ENCODE measurements at regions not wholly inside any gene's neighbourhood (a gene's known extent, or its start where the extent isn't known, plus 50 kb on each side); places are given as distances from the start of the nearest gene placed in this dataset.
"Not testable (repeated sequence)": the region's sequence is repeated elsewhere in the genome, so short reads cannot be mapped to it uniquely, and the experiment has no call there.

DNA sequence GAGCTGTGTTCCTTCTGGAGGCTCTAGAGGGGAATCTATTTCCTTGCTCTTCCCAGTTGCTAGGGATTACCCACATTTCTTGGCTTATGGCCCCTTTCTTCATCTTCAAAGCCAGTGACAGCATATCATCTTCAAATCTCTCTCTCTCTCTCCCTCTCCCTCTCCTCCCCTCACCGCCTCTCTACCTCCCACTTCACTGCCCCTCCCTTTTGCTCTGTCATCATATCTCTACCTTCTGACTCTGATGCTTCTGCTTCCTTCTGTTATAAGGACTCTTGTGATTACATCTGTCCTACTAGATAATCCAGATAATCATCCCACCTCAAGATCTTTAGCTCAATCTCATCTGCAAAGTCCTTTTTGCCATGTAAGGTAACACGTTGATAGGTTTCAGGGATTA, 93.1 kb upstream of the TEX13D start:
- DNase-seq, result no peak

GRCh38 chrX:124239911-124240310, 92.5 kb upstream of the TEX13D start:
- DNase-seq, result no peak

DNA sequence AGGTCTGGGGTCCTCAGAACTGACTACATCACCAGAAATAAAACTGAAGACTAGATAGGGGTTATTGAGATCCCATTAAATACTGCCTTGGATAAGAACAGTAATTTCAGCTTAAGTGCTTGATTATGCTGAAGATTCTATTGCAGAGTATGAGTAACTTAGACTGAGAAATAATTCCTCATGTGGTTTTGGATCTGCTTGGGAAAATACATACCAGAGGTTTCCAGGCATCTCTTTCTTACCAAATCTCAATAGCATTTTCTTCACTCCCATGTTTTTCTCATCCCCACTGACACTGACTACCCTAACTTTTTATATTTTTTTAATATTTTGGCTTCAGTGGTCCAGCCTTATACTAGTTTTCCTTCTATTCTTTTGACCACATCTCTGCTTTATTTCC, 92.0 kb upstream of the TEX13D start:
- no peak for DNase-seq

GRCh38 chrX:124242131-124242530, 90.3 kb upstream of the TEX13D start:
- DNase-seq, result no peak

- DNase-seq, result no peak
Observed at GRCh38 chrX:124249345-124249744, 83.1 kb upstream of the TEX13D start.

DNA sequence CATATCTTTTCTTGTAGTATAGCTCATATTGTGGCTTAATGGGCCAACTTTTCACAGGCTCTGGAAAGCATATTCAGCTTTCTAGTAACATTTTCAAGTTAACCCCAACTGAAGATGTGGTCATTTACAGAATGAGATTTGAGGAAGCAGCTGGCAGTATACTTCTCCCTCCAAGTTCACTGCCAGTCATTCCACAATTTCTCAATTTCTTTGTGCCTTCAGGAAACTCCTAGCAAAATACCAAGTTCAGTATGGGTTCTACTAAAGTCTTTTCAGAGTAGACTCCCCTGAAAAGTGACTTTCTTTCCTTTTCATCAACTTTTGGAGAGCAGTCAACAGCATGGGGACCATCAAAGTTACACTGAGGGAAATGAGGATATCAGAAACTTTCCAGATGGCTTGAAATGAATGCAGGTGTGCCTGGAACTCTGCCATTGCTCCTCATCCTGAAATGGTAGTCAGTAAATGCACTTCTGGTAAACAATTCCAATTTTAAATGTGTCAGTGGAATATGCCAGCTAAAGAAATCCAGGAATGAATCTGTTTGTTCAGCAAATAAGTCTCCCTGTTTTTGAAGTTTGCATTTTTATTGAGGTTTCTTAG, 81.5 kb upstream of the TEX13D start:
- DNase-seq, result no peak

- no peak for DNase-seq
Observed at GRCh38 chrX:124254611-124255010, 77.8 kb upstream of the TEX13D start.

GRCh38 chrX:124256216-124256615, 76.2 kb upstream of the TEX13D start:
- DNase-seq, result no peak

DNA sequence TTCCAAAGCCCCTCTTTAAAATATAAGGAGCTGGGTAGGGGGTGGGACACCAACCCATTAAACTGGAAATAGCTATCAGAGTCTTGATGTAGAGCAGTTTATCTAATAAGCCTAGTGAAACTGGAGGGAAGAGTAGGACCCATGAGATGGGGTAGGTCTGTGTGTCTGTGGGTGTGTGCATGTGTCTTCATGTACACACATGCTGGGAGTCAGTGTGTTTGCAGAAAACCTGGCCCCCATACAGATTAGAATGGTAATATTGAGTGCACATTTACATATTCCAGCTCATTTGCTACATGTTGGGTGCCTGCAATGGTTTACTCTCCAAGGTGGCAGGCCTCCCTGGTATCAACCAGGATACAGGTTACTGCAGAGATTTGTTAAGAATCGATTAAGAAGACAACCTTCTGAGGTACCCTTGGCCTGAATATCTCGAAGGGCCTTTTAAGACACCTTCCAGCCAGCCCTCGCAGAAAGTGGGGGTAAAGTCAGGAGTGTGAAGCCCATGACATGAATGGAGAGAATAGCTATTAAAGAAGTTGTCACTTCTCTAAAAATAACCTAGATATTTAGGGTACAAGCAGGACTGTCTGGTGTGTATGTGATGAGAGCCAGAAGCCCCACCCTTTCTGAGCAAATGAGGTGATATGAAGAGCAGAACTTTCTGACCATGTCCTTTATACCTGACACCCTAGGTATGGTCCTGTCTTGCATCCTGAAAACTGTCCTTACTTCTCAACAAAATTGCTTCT, 75.7 kb upstream of the TEX13D start:
- DNase-seq, result no peak

DNA sequence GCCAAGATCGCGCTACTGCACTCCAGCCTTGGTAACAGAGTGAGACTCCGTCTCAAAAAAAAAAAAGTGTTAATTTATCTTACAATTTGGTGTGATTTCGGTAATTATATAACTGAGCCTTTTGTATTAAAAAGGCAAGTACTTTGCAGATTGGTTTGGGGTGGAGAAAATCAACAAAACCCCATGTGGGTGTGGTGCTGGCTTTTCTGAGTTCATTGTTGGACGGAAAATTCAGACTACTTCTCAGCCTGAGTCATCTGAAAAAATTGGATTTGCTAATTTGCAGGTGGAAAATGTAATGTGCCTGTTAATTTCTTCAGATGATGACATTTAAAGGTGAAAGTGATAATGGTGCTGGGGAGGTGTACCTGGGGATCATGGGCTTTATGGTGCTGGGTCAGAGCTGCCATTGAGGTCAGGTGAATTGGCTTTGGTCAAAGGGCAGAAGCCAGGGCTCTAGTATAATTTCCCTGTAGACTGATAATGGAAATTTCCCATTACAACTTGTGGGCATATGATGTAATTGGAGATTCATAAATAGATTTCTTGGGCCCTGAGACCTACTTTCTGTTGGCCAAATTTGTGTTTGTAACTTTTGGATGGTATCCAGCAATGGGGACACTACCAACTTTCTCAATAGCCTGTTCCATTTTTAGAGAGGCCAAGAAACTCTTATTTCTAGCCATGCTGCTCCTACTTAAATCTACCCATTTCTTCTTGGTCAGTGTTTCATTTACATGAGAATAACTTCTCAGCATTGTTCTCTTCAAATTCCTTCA, 74.3 kb upstream of the TEX13D start:
- no peak for DNase-seq

DNA sequence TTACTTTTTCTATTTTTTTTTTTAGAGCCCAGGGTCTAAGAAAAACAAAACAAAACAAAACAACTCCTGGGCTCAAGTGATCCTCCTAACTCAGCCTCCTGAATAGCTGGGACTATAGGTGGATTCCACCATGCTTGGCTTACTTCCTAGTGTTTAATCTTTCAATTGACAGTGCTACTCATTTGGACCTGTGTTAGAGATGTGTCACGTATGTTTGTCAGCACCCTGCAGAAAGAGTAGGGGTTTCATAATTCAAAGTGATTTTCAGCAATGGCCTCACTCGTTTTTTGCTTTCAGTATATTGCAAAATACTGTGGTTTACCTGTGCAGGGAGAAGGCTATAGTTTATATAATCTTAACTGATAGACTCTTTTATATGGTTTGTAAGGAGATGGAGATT, 71.6 kb upstream of the TEX13D start:
- DNase-seq, result no peak

DNA sequence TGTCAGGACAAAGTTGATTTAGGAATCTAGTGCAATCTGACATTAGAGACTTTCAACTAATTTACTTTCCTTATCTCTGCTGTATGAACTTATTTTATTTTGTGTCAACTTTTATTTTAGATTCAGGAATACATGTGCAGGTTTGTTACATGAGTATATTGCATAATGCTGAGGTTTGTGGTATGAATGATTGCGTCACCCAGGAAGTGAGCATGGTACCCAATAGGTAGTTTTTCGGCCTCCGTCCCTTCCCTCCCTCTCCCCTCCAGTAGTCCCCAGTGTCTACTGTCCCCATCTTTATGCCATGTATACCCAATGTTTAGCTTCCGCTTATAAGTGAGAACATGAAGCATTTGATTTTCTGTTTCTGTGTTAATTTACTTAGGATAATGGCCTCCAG, 68.7 kb upstream of the TEX13D start:
- no peak for DNase-seq

DNA sequence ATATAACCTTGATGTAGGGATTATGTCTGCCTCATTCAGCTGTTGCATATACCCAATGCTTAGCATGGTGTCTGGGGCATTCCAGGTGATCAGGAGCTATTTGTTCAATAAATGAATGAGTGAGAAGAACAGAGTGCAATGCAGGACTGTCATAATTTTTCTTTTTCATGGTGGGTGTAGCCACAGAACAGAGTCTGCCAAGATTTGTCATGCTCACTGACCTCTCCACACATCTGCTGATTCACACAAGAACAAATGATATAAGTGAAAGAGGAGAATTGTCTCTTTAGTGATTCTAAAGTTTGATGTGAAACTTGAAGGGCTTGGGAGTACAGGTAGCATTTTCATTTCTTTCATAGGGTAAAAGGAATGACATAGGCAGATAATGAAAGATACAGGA, 64.4 kb upstream of the TEX13D start:
- DNase-seq, result no peak

- no peak for DNase-seq
Observed at GRCh38 chrX:124269881-124270280, 62.6 kb upstream of the TEX13D start.

DNA sequence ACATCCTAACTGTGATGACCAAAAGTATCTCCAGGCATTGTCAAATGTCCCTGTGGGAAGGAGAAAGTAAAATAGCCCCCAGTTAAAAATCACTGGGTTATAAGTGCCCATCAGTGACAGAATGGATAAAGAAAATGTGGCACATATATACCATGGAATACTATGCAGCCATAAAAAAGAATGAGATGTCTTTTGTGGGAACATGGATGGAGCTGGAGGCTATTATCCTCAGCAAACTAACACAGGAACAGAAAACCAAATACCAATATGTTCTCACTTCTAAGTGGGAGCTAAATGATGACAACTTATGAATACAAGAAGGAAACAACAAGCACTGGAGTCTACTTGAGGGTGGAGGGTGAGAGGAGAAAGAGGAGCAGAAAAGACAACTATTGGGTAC, 60.9 kb upstream of the TEX13D start:
- not testable (repeated sequence) for DNase-seq

DNA sequence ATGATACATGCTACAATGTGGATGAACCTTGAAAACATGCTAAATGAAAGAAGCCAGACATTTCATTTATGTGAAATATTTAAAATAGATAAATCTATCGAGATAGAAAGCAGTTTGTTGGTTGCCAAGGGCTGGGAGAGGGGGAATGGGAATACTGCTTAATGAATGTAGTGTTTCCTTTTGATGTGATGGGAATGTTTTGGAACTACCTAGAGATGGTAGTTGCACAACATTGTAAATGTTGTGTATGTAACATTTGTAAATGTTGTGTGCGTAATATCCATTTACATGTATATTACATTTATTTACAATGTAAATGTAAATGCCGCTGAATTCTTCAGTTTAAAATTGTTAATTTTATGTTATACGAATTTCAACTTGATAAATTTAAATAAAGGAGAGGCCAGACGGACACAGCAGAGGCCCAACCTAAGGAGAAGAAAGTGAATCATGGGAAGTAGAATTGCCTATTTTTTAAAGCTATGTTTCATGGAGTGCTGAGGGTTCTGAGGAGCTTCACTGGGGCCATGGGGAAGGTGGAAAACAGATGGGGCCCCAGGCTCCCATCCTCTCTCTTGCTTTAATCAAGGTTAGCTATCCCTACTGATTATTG, 60.0 kb upstream of the TEX13D start:
- DNase-seq, result no peak

DNA sequence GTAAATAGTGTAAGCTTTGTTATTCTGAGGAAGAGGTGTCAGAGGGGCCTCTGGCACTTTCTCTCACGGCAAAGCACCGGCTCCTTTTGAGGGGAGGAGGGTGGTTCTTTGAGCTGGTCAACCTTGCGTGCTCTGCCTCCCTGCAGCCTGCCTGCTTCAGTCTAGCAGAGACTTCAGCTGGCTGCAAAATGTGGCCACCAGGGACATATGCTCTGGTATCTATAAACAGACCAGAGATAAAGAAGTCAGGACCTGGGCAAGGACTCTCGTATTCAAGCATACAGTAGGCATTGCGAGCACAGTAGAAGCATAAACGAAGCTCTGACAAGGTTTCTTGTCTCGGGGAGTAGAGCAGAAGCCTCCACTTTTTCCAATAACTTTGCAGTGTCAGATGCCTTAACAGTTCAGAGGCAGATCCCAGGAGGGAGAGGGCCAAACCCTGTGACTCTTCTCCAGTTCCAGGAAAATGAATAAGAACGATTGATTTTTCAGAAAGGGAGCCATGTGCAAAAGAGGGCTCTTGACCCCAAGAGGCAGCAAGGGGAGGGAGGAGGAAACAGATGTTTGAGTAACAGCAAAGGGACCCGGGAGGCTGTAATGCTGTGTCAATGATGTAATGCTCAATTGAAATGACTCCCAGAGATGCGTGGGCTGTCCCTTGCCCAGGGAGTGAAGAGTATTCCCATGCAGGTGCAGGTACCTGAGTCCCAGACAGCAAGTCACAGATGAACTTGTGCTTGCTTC, 57.9 kb upstream of the TEX13D start:
- no peak for DNase-seq

GRCh38 chrX:124275182-124275894, 57.1 kb upstream of the TEX13D start:
- no peak for DNase-seq

- no peak for DNase-seq
Observed at GRCh38 chrX:124280294-124280902, 52.1 kb upstream of the TEX13D start.

DNA sequence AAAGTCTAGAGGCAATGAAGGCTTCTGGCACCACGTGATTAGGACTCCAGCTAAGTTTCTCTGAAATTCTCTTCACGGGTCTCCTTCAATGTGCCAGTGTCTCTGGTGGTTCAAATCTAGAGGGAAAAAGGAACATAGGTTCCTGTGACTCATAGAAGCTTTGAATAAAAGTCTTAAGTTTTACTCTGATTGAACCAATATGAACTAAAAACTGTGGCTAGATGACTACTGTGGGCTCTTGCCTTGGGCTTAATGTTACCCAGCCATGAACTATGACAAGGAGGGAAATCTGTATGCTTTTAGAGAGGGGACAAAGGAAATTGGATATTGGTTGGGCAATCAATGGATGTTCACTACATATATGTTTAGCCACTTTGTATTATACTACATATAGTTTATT, 49.9 kb upstream of the TEX13D start:
- no peak for DNase-seq

Measured in activated gamma-delta T cell (primary cell).